ENCODE measurements at regions not wholly inside any gene's neighbourhood (a gene's known extent, or its start where the extent isn't known, plus 50 kb on each side); places are given as distances from the start of the nearest gene placed in this dataset.
"Not testable (repeated sequence)": the region's sequence is repeated elsewhere in the genome, so short reads cannot be mapped to it uniquely, and the experiment has no call there.

GRCh38 chr11:79637219-79637618 lies 196.4 kb upstream of the TENM4 start:
- FAIRE-seq = no peak
- no peak for DNase-seq (ENCODE audit: insufficient read length, low spot score)

- no peak for FAIRE-seq
- no peak for DNase-seq (ENCODE audit: insufficient read length, low spot score)
These were observed 194.1 kb upstream of the TENM4 start for GRCh38 chr11:79634905-79635304.

- FAIRE-seq = no peak
- DNase-seq (ENCODE audit: insufficient read length, low spot score) = no peak
These were observed 186.5 kb upstream of the TENM4 start for GRCh38 chr11:79627281-79627680.

GRCh38 chr11:79626135-79627075 lies 185.6 kb upstream of the TENM4 start:
- FAIRE-seq (no peak), DNase-seq (ENCODE audit: insufficient read length, low spot score) (no peak)

GRCh38 chr11:79623375-79623774 lies 182.5 kb upstream of the TENM4 start:
- FAIRE-seq = no peak
- no peak for DNase-seq (ENCODE audit: insufficient read length, low spot score)

GRCh38 chr11:79617561-79617960 lies 176.7 kb upstream of the TENM4 start:
- DNase-seq (ENCODE audit: insufficient read length, low spot score) (no peak), FAIRE-seq (no peak)

- DNase-seq (ENCODE audit: insufficient read length, low spot score) (no peak), FAIRE-seq (no peak)
These were observed 175.6 kb upstream of the TENM4 start for GRCh38 chr11:79616392-79616851.

GRCh38 chr11:79615425-79615824 lies 174.6 kb upstream of the TENM4 start:
- FAIRE-seq = no peak
- DNase-seq (ENCODE audit: insufficient read length, low spot score) = no peak

GRCh38 chr11:79610678-79611077 lies 169.8 kb upstream of the TENM4 start:
- DNase-seq (ENCODE audit: insufficient read length, low spot score) (no peak), FAIRE-seq (no peak)

- no peak for DNase-seq (ENCODE audit: insufficient read length, low spot score)
- FAIRE-seq = no peak
These were observed 169.3 kb upstream of the TENM4 start for GRCh38 chr11:79610139-79610538.

- FAIRE-seq = no peak
- no peak for DNase-seq (ENCODE audit: insufficient read length, low spot score)
These were observed 168.7 kb upstream of the TENM4 start for GRCh38 chr11:79609511-79609910.

GRCh38 chr11:79606461-79606860 lies 165.6 kb upstream of the TENM4 start:
- not testable (repeated sequence) for DNase-seq (ENCODE audit: insufficient read length, low spot score); FAIRE-seq

GRCh38 chr11:79600711-79601110 lies 159.9 kb upstream of the TENM4 start:
- DNase-seq (ENCODE audit: insufficient read length, low spot score) (no peak), FAIRE-seq (no peak)

- no peak for FAIRE-seq
- no peak for DNase-seq (ENCODE audit: insufficient read length, low spot score)
These were observed 154.0 kb upstream of the TENM4 start for GRCh38 chr11:79594834-79595233.

- FAIRE-seq (no peak), DNase-seq (ENCODE audit: insufficient read length, low spot score) (no peak)
These were observed 152.0 kb upstream of the TENM4 start for GRCh38 chr11:79592824-79593223.

- FAIRE-seq (no peak), DNase-seq (ENCODE audit: insufficient read length, low spot score) (no peak)
These were observed 151.6 kb upstream of the TENM4 start for GRCh38 chr11:79592406-79592805.

- FAIRE-seq (no peak), DNase-seq (ENCODE audit: insufficient read length, low spot score) (no peak)
These were observed 141.6 kb upstream of the TENM4 start for GRCh38 chr11:79582434-79582833.

GRCh38 chr11:79579063-79579462 lies 138.2 kb upstream of the TENM4 start:
- FAIRE-seq = no peak
- no peak for DNase-seq (ENCODE audit: insufficient read length, low spot score)

GRCh38 chr11:79578116-79578515 lies 137.3 kb upstream of the TENM4 start:
- DNase-seq (ENCODE audit: insufficient read length, low spot score) = no peak
- FAIRE-seq = no peak

- FAIRE-seq (no peak), DNase-seq (ENCODE audit: insufficient read length, low spot score) (no peak)
These were observed 134.9 kb upstream of the TENM4 start for GRCh38 chr11:79575701-79576100.

- no peak for FAIRE-seq
These were observed 129.3 kb upstream of the TENM4 start for GRCh38 chr11:79570104-79570503.

GRCh38 chr11:79564288-79564925 lies 123.6 kb upstream of the TENM4 start:
- DNase-seq (ENCODE audit: insufficient read length, low spot score) = no peak
- no peak for FAIRE-seq

More at GRCh38 chr11:79570104-79570503, 129.3 kb upstream of the TENM4 start:
- DNase-seq (ENCODE audit: insufficient read length, low spot score) = no peak
